GM12878 (cell line): ENCODE measurements at regions not wholly inside any gene's neighbourhood (a gene's known extent, or its start where the extent isn't known, plus 50 kb on each side); places are given as distances from the start of the nearest gene placed in this dataset.
"Not testable (repeated sequence)": the region's sequence is repeated elsewhere in the genome, so short reads cannot be mapped to it uniquely, and the experiment has no call there.

Source experiments
- ATAC-seq: fragments of 200-7000 bp; cut with Tn5 transposase; 3 replicates; pipeline ENCODE4 v1.9.1; 2020; ENCODE audit warnings: mild to moderate bottlenecking, moderate library complexity
- BruUV-seq: library from RNA; stranded (reverse); fragments of 400-500 nt; replicated peaks from 2 replicates; lab custom pipeline; 2021; lab: Mats Ljungman, UMichigan
- CTCF ChIA-PET: fragments of 300-600 bp; sonication (Branson Sonifier 250); formaldehyde crosslinking; extraction: SDS; loops from one replicate; lab custom pipeline; 2021; ENCODE audit warnings: inconsistent platforms; lab: Yijun Ruan, JAX
- POLR2A ChIA-PET: fragments of 350-600 bp; formaldehyde crosslinking; extraction: SDS; loops from one replicate; lab custom pipeline; 2021; ENCODE audit warnings: inconsistent platforms; lab: Charles Lee
- RAD21 ChIA-PET: fragments of 300-600 bp; sonication (Branson Sonifier 250); formaldehyde crosslinking; loops from one replicate; lab custom pipeline; 2023; ENCODE audit warnings: antibody characterized with exemption; ENCODE audit not compliant: unreplicated experiment; lab: Charles Lee
- SMC1A ChIA-PET: fragments of 300-600 bp; sonication (Branson Sonifier 250); formaldehyde crosslinking; loops from one replicate; lab custom pipeline; 2023; ENCODE audit not compliant: unreplicated experiment, uncharacterized antibody; lab: Charles Lee
- DNase-seq: peaks from one replicate; pipeline ENCODE4 v3.0.0-alpha.2; 2011; ENCODE audit warnings: low read depth, low spot score
- FAIRE-seq: peaks from 3 replicates; lab custom pipeline; 2011; peaks lifted over from hg19 to GRCh38; lab: Jason Lieb, UNC
- H2AFZ ChIP-seq: 2 replicates; pipeline ENCODE4 v1.6.0; 2011; ENCODE audit warnings: low read depth, low read length, control low read depth; ENCODE audit not compliant: control insufficient read depth
- H3K27ac ChIP-seq: 2 replicates; pipeline ENCODE4 v1.5.1; 2011; ENCODE audit warnings: control low read depth; ENCODE audit not compliant: control insufficient read depth, insufficient read depth
- H3K27me3 ChIP-seq, 2 experiments: replicated peaks in 1 of 2; 2 replicates each; pipeline versions ENCODE4 v1.6.0 to v1.6.1; 2011; ENCODE audit warnings: low read length in 1 of 2; ENCODE audit not compliant: control insufficient read depth in 2 of 2, insufficient read depth in 2 of 2
- H3K36me3 ChIP-seq, 2 experiments: 2 replicates each; pipeline ENCODE4 v1.5.1; 2011; ENCODE audit warnings: low read length in 1 of 2; ENCODE audit not compliant: control insufficient read depth in 2 of 2, insufficient read depth in 2 of 2
- H3K4me1 ChIP-seq: 2 replicates; pipeline ENCODE4 v1.6.1; 2011; ENCODE audit warnings: mild to moderate bottlenecking, low read length, moderate library complexity, mixed read lengths; ENCODE audit not compliant: control insufficient read depth, insufficient read depth
- H3K4me2 ChIP-seq: 2 replicates; pipeline ENCODE4 v1.6.0; 2011; ENCODE audit warnings: control low read depth; ENCODE audit not compliant: control insufficient read depth, insufficient read depth
- H3K4me3 ChIP-seq: fragments of 200-600 bp; sonication (generic); 2 replicates; pipeline ENCODE4 v1.5.1; 2016
- H3K79me2 ChIP-seq: 2 replicates; pipeline ENCODE4 v1.6.0; 2011; ENCODE audit warnings: low read length; ENCODE audit not compliant: control insufficient read depth, insufficient read depth
- H3K9ac ChIP-seq: 2 replicates; pipeline ENCODE4 v1.8.0; 2011; ENCODE audit warnings: low read length, control low read depth, mixed read lengths; ENCODE audit not compliant: control insufficient read depth, insufficient read depth
- H3K9me3 ChIP-seq: replicated peaks from 3 replicates; pipeline ENCODE4 v1.5.1; 2011; ENCODE audit warnings: mild to moderate bottlenecking, low read length; ENCODE audit not compliant: control insufficient read depth, insufficient read depth
- H4K20me1 ChIP-seq: 2 replicates; pipeline ENCODE4 v1.6.0; 2011; ENCODE audit not compliant: control insufficient read depth, insufficient read depth
- CEBPB ChIP-seq, 2 experiments: fragments of 150-350 bp in 1 of 2; IDR thresholded peaks; 2 replicates each; pipeline ENCODE4 v1.6.1; 2012 to 2014; ENCODE audit warnings: low read depth in 2 of 2, low read length in 2 of 2, borderline replicate concordance in 1 of 2, inconsistent platforms in 1 of 2
- CREB1 ChIP-seq: IDR thresholded peaks from 2 replicates; pipeline ENCODE4 v1.6.1; 2012; ENCODE audit warnings: low read depth, mild to moderate bottlenecking, inconsistent platforms
- LARP7 ChIP-seq: fragments of 450-650 bp; IDR thresholded peaks from 2 replicates; pipeline ENCODE4 v1.6.1; 2017; ENCODE audit warnings: mild to moderate bottlenecking
- NRF1 ChIP-seq: conservative IDR thresholded peaks from 2 replicates; pipeline ENCODE4 v1.6.1; 2011; ENCODE audit warnings: mild to moderate bottlenecking, low read depth, low read length, improper control_type of control experiment
- PAX8 ChIP-seq: fragments of 450-650 bp; IDR thresholded peaks from 2 replicates; pipeline ENCODE4 v1.6.1; 2017; ENCODE audit warnings: mild to moderate bottlenecking, moderate library complexity
- POLR2AphosphoS2 ChIP-seq: IDR thresholded peaks from 2 replicates; pipeline ENCODE4 v1.6.1; 2011; ENCODE audit warnings: low read depth, mild to moderate bottlenecking, low read length, improper control_type of control experiment, moderate library complexity
- POU2F2 ChIP-seq: IDR thresholded peaks from 3 replicates; pipeline ENCODE4 v1.6.1; 2011; ENCODE audit warnings: low read depth, mild to moderate bottlenecking, low read length, borderline replicate concordance
- RUNX3 ChIP-seq: IDR thresholded peaks from 2 replicates; pipeline ENCODE4 v1.6.1; 2012; ENCODE audit warnings: low read length, inconsistent platforms
- SMC3 ChIP-seq: IDR thresholded peaks from 2 replicates; pipeline ENCODE4 v1.6.1; 2011; ENCODE audit warnings: low read length, improper control_type of control experiment, borderline replicate concordance
- SPI1 ChIP-seq: IDR thresholded peaks from 2 replicates; pipeline ENCODE4 v1.6.1; 2011; ENCODE audit warnings: low read depth, mild to moderate bottlenecking, low read length, moderate library complexity, borderline replicate concordance; ENCODE audit not compliant: insufficient read depth
- SRF ChIP-seq, 2 experiments: IDR thresholded peaks; 2 replicates each; pipeline ENCODE4 v1.6.1; 2011; ENCODE audit warnings: low read depth in 2 of 2, low read length in 2 of 2, mild to moderate bottlenecking in 1 of 2, moderate library complexity in 1 of 2
- YBX1 ChIP-seq: fragments of 450-650 bp; IDR thresholded peaks from 2 replicates; pipeline ENCODE4 v1.6.1; 2016; ENCODE audit warnings: antibody characterized with exemption
- YY1 ChIP-seq: IDR thresholded peaks from 2 replicates; pipeline ENCODE4 v1.6.1; 2011; ENCODE audit warnings: low read depth, mild to moderate bottlenecking, low read length
- WGBS: methylation state at CpG from one replicate; pipeline ENCODE4 v1.1.6; 2016; ENCODE audit warnings: low lambda C conversion rate; ENCODE audit not compliant: insufficient replicate concordance, insufficient coverage; ENCODE audit errors: missing lambda C conversion rate; 5-methylcytosine and 5-hydroxymethylcytosine counted together
- in situ Hi-C: fragments of 300-500 bp; cut with MboI; formaldehyde crosslinking; loops from 9 replicates; pipeline ENCODE4 v1.14.3; 2018; ENCODE audit warnings: mixed read lengths
- intact Hi-C: fragments of 100-400 bp; cut with micrococcal nuclease; formaldehyde crosslinking; loops from one replicate; pipeline ENCODE4 v1.14.2; 2022; ENCODE audit not compliant: unreplicated experiment
- TF ChIP-seq, protein P1 (sequence below): IDR thresholded peaks from 2 replicates; pipeline ENCODE4 v1.6.1; 2012; ENCODE audit warnings: mild to moderate bottlenecking, low read depth, low read length
- TF ChIP-seq, protein P2 (sequence below): fragments of 450-650 bp; IDR thresholded peaks from 2 replicates; pipeline ENCODE4 v1.6.1; 2017; ENCODE audit warnings: low read depth, mild to moderate bottlenecking, moderate library complexity
- TF ChIP-seq, protein P3 (sequence below): IDR thresholded peaks from 2 replicates; pipeline ENCODE4 v1.6.1; 2012; ENCODE audit warnings: low read depth, low read length, improper control_type of control experiment

DNA sequence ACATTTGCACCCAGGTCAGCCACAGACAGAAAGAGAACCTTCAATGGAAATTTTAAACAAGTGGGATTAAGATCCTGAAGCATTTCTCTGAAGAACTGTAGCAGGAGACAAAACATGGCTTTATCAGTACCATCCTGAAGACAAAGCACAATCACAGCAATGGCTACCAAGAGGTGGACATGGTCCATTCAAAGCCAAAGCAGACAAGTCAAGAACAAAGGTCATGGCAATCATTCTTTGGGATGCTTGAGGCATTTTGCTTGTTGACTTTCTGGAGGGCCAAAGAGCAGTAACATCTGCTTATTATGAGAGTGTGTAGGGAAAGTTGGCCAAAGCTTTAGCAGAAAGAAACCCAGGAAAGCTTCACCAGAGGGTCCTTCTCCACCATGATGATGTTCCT lies 248.2 kb downstream of the TOX3 start:
- ATAC-seq (no peak), FAIRE-seq (no peak), DNase-seq (no peak)
- no peaks in the 10 kb centered on the region for H4K20me1 ChIP-seq
- TF ChIP-seq SRF (IDR thresholded peaks at IDR 0.05; ENCODE audit: low read depth in 2 of 2, low read length in 2 of 2) (no peak), CEBPB (IDR thresholded peaks at IDR 0.05; ENCODE audit: borderline replicate concordance in 1 of 2, low read depth in 2 of 2, low read length in 2 of 2) (no peak), SPI1 (no peak), NRF1 (no peak), CREB1 (no peak), PAX8 (no peak), POU2F2 (no peak), YBX1 (no peak), SMC3 (no peak), YY1 (no peak), POLR2AphosphoS2 (no peak), LARP7 (no peak), RUNX3 (no peak)
- TF ChIP-seq, protein P1, sequence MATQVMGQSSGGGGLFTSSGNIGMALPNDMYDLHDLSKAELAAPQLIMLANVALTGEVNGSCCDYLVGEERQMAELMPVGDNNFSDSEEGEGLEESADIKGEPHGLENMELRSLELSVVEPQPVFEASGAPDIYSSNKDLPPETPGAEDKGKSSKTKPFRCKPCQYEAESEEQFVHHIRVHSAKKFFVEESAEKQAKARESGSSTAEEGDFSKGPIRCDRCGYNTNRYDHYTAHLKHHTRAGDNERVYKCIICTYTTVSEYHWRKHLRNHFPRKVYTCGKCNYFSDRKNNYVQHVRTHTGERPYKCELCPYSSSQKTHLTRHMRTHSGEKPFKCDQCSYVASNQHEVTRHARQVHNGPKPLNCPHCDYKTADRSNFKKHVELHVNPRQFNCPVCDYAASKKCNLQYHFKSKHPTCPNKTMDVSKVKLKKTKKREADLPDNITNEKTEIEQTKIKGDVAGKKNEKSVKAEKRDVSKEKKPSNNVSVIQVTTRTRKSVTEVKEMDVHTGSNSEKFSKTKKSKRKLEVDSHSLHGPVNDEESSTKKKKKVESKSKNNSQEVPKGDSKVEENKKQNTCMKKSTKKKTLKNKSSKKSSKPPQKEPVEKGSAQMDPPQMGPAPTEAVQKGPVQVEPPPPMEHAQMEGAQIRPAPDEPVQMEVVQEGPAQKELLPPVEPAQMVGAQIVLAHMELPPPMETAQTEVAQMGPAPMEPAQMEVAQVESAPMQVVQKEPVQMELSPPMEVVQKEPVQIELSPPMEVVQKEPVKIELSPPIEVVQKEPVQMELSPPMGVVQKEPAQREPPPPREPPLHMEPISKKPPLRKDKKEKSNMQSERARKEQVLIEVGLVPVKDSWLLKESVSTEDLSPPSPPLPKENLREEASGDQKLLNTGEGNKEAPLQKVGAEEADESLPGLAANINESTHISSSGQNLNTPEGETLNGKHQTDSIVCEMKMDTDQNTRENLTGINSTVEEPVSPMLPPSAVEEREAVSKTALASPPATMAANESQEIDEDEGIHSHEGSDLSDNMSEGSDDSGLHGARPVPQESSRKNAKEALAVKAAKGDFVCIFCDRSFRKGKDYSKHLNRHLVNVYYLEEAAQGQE = no peak
- TF ChIP-seq, protein P2, sequence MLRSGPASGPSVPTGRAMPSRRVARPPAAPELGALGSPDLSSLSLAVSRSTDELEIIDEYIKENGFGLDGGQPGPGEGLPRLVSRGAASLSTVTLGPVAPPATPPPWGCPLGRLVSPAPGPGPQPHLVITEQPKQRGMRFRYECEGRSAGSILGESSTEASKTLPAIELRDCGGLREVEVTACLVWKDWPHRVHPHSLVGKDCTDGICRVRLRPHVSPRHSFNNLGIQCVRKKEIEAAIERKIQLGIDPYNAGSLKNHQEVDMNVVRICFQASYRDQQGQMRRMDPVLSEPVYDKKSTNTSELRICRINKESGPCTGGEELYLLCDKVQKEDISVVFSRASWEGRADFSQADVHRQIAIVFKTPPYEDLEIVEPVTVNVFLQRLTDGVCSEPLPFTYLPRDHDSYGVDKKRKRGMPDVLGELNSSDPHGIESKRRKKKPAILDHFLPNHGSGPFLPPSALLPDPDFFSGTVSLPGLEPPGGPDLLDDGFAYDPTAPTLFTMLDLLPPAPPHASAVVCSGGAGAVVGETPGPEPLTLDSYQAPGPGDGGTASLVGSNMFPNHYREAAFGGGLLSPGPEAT = no peak
- TF ChIP-seq, protein P3, sequence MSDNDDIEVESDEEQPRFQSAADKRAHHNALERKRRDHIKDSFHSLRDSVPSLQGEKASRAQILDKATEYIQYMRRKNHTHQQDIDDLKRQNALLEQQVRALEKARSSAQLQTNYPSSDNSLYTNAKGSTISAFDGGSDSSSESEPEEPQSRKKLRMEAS = no peak
- in situ Hi-C loops = no loop called here
- no peak overlapping the region for H3K4me3 ChIP-seq
- no peak overlapping the region for H3K27ac ChIP-seq
- ChIA-PET POLR2A (no interaction called here), CTCF (no interaction called here), RAD21 (no interaction called here), SMC1A (no interaction called here)
- BruUV-seq = no TSS peak
- H3K27me3 ChIP-seq = no peaks in the 10 kb centered on the region
- H3K4me2 ChIP-seq = no peak overlapping the region
- H3K4me1 ChIP-seq = no peaks in the 10 kb centered on the region
- no peaks in the 10 kb centered on the region for H3K9me3 ChIP-seq
- no peak overlapping the region for H2AFZ ChIP-seq
- H3K36me3 ChIP-seq = no peaks in the 10 kb centered on the region
- intact Hi-C loops = no loop called here
- H3K79me2 ChIP-seq = no peaks in the 10 kb centered on the region
- no peak overlapping the region for H3K9ac ChIP-seq

DNA sequence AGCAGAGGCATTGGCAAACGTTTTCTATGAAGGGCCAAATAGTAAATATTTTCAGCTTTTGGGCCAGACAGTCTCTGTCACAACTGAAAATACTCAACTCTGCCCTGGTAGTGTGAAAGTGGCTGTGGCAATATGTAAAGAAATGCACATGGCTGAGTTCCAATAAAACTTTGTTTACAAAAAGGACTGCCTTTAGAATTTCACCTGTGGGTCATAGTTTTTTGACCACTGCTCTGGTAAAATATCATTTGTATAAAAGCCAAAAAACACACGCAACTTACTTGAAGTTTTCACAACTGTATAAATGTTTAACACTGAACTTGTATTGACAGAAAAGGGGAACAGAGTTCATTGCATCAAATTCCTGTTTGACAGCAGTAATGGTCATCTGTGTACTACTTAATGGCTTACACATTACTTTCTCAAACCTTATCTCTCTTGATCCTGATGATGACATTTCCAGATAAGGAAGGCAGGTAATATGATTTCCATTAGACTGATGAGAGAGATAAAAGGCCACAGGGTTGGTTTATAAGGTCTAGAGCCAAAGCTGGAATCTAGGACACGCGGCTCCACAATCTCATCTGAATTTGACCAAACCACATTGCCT lies 250.1 kb downstream of the TOX3 start:
- H3K9me3 ChIP-seq, H4K20me1 ChIP-seq, H3K4me3 ChIP-seq, H3K4me2 ChIP-seq, H2AFZ ChIP-seq, H3K36me3 ChIP-seq, CTCF ChIA-PET, ATAC-seq, in situ Hi-C loops, RAD21 ChIA-PET, SMC1A ChIA-PET, H3K27ac ChIP-seq, H3K4me1 ChIP-seq, H3K79me2 ChIP-seq, H3K9ac ChIP-seq, POLR2A ChIA-PET, BruUV-seq, H3K27me3 ChIP-seq, intact Hi-C loops, DNase-seq: not testable (repeated sequence)
- WGBS = 36% methylated on average over 4 of the region's 4 CpGs
- peak; percentile 74 for FAIRE-seq
